Suprapubic skin (tissue), 3 donors: ENCODE measurements at regions not wholly inside any gene's neighbourhood (a gene's known extent, or its start where the extent isn't known, plus 50 kb on each side); places are given as distances from the start of the nearest gene placed in this dataset.

Experiments
- POLR2AphosphoS5 ChIP-seq, 3 donors: sonication (generic); formaldehyde crosslinking; IDR thresholded peaks; one replicate each; pipeline ENCODE4 v1.6.1; 2017; ENCODE audit warnings: antibody characterized with exemption in 3 of 3
- TF ChIP-seq, protein P1 (sequence below), 2 donors: fragments of 200-600 bp in 1 of 2; fragments of 450-650 bp in 1 of 2; sonication (generic) in 1 of 2; IDR thresholded peaks; one replicate each; pipeline ENCODE4 v1.5.1; 2016 to 2019; ENCODE audit warnings: antibody characterized with exemption in 2 of 2, mild to moderate bottlenecking in 1 of 2, moderate library complexity in 1 of 2

DNA sequence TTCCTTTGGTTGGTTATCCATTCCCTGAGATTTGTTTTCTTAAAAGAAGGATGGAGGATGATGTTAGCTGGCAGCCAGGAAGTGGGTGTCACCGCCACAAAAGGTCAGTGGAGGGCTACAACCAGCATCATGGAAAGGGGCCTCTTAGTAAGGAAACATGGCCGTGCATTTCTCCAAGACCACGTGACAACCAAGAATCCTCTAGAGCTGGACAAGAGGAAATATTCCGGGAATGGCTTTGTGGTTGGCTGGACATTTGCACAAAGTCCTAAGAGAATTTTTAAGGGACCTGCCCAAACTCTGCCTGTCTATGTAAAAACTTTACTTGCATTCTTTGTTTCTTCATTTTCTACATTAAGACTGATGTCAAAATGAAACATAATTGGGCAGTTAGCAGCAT lies 399.9 kb upstream of the MARCKS start:
- TF ChIP-seq, protein P1, sequence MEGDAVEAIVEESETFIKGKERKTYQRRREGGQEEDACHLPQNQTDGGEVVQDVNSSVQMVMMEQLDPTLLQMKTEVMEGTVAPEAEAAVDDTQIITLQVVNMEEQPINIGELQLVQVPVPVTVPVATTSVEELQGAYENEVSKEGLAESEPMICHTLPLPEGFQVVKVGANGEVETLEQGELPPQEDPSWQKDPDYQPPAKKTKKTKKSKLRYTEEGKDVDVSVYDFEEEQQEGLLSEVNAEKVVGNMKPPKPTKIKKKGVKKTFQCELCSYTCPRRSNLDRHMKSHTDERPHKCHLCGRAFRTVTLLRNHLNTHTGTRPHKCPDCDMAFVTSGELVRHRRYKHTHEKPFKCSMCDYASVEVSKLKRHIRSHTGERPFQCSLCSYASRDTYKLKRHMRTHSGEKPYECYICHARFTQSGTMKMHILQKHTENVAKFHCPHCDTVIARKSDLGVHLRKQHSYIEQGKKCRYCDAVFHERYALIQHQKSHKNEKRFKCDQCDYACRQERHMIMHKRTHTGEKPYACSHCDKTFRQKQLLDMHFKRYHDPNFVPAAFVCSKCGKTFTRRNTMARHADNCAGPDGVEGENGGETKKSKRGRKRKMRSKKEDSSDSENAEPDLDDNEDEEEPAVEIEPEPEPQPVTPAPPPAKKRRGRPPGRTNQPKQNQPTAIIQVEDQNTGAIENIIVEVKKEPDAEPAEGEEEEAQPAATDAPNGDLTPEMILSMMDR (IDR thresholded peaks at IDR 0.05), result no peak
- no peak for TF ChIP-seq POLR2AphosphoS5 (IDR thresholded peaks at IDR 0.05)
